CD4-positive, alpha-beta T cell (primary cell): ENCODE measurements at regions not wholly inside any gene's neighbourhood (a gene's known extent, or its start where the extent isn't known, plus 50 kb on each side); places are given as distances from the start of the nearest gene placed in this dataset.

Experiments used
- ATAC-seq: fragments of 200-7000 bp; cut with Tn5 transposase; one replicate; pipeline ENCODE4 v1.10.0; 2022; ENCODE audit warnings: mild to moderate bottlenecking; ENCODE audit not compliant: poor library complexity
- CTCF ChIA-PET: fragments of 350-600 bp; sonication (Branson Sonifier 250); formaldehyde crosslinking; loops from one replicate; lab custom pipeline; 2021; ENCODE audit warnings: antibody characterized with exemption, inconsistent platforms; lab: Charles Lee
- POLR2A ChIA-PET: fragments of 350-600 bp; sonication (Branson Sonifier 250); formaldehyde crosslinking; loops from one replicate; lab custom pipeline; 2021; ENCODE audit warnings: antibody characterized with exemption, inconsistent platforms; lab: Charles Lee
- DNase-seq, 14 experiments: peaks; one replicate each; pipeline ENCODE4 v3.0.0-alpha.2; 2013 to 2020; ENCODE audit warnings: mixed read lengths in 2 of 14
- H3K27ac ChIP-seq, 2 donors: one replicate each; pipeline versions ENCODE4 v1.5.1 to v1.7.0; 2013; ENCODE audit warnings: low read length in 2 of 2, low read depth in 1 of 2, mild to moderate bottlenecking in 1 of 2
- H3K27me3 ChIP-seq, 2 experiments: 1 replicate in 1 of 2; 2 replicates in 1 of 2; pipeline versions ENCODE4 v1.6.1 to v1.7.0; 2013; ENCODE audit warnings: low read length in 2 of 2, control low read depth in 1 of 2, mild to moderate bottlenecking in 1 of 2, moderate library complexity in 1 of 2; ENCODE audit not compliant: insufficient read depth in 2 of 2, control insufficient read depth in 1 of 2
- H3K36me3 ChIP-seq: one replicate; pipeline ENCODE4 v1.6.1; 2013; ENCODE audit warnings: low read length, control low read depth; ENCODE audit not compliant: insufficient read depth
- H3K4me1 ChIP-seq: one replicate; pipeline ENCODE4 v1.6.1; 2013; ENCODE audit warnings: low read length, control low read depth; ENCODE audit not compliant: insufficient read depth
- H3K4me3 ChIP-seq: one replicate; pipeline ENCODE4 v1.5.1; 2013; ENCODE audit warnings: mild to moderate bottlenecking, low read length, moderate library complexity
- H3K9me3 ChIP-seq, 2 experiments: 1 replicate in 1 of 2; 2 replicates in 1 of 2; pipeline versions ENCODE4 v1.6.1 to v1.7.0; 2013; ENCODE audit warnings: low read length in 2 of 2, mild to moderate bottlenecking in 2 of 2, control low read depth in 1 of 2, moderate library complexity in 1 of 2; ENCODE audit not compliant: control insufficient read depth in 1 of 2, insufficient read depth in 1 of 2
- H3K27ac Mint-ChIP-seq: one replicate; pipeline ENCODE4 v1.8.0; 2020; ENCODE audit warnings: mixed read lengths
- H3K27me3 Mint-ChIP-seq: one replicate; pipeline ENCODE4 v1.8.0; 2021; ENCODE audit warnings: mixed read lengths
- H3K36me3 Mint-ChIP-seq: one replicate; pipeline ENCODE4 v1.8.0; 2021; ENCODE audit warnings: low read depth, mixed read lengths
- H3K4me1 Mint-ChIP-seq: one replicate; pipeline ENCODE4 v1.8.0; 2021; ENCODE audit warnings: low read depth, mixed read lengths
- H3K4me3 Mint-ChIP-seq: one replicate; pipeline ENCODE4 v1.8.0; 2020; ENCODE audit warnings: mild to moderate bottlenecking, mixed read lengths
- H3K9me3 Mint-ChIP-seq: one replicate; pipeline ENCODE4 v1.8.0; 2020; ENCODE audit warnings: mixed read lengths
- CTCF ChIP-seq: fragments of 200-600 bp; IDR thresholded peaks from one replicate; pipeline ENCODE4 v1.8.0; 2022; ENCODE audit warnings: antibody characterized with exemption, mild to moderate bottlenecking
- intact Hi-C, 2 experiments: fragments of 100-400 bp; cut with DNase I in 1 of 2; cut with micrococcal nuclease in 1 of 2; formaldehyde crosslinking; loops; one replicate each; pipeline versions ENCODE4 v1.15.1 to v1.9.0; 2023 to 2025; cut with DNase I, micrococcal nuclease

GRCh38 chr10:47248386-47249090 is 51.5 kb upstream of the GDF10 start:
- H3K4me3 Mint-ChIP-seq, result no peak overlapping the region
- Histone ChIP-seq H3K4me1 (peaks cover 12% of the 10 kb centered on the region), H3K9me3 (no peaks in the 10 kb centered on the region), H3K4me3 (no peak overlapping the region), H3K27me3 (no peaks in the 10 kb centered on the region), H3K36me3 (no peaks in the 10 kb centered on the region), H3K27ac (no peak overlapping the region)
- no peak for ATAC-seq
- no peaks in the 10 kb centered on the region for H3K27me3 Mint-ChIP-seq
- no peaks in the 10 kb centered on the region for H3K36me3 Mint-ChIP-seq
- ChIA-PET CTCF (no interaction called here), POLR2A (no interaction called here)
- no peak overlapping the region for H3K27ac Mint-ChIP-seq
- peak in 1 of 14 experiments; percentile 31 for DNase-seq
- no peaks in the 10 kb centered on the region for H3K9me3 Mint-ChIP-seq
- peaks cover 18% of the 10 kb centered on the region for H3K4me1 Mint-ChIP-seq
- intact Hi-C loops, result no loop called here
- no peak for TF ChIP-seq CTCF

GRCh38 chr10:47249881-47250280 is 50.1 kb upstream of the GDF10 start:
- H3K27ac ChIP-seq, result no peak overlapping the region
- ATAC-seq, result no peak
- H3K27me3 ChIP-seq, result no peaks in the 10 kb centered on the region
- TF ChIP-seq CTCF, result no peak
- H3K4me1 ChIP-seq, result peaks cover 22% of the 10 kb centered on the region
- no peaks in the 10 kb centered on the region for H3K36me3 Mint-ChIP-seq
- CTCF ChIA-PET, result no interaction called here
- no peaks in the 10 kb centered on the region for H3K9me3 Mint-ChIP-seq
- no peak overlapping the region for H3K27ac Mint-ChIP-seq
- H3K27me3 Mint-ChIP-seq, result no peaks in the 10 kb centered on the region
- H3K9me3 ChIP-seq, result no peaks in the 10 kb centered on the region
- no peak overlapping the region for H3K4me3 Mint-ChIP-seq
- H3K4me3 ChIP-seq, result no peak overlapping the region
- H3K4me1 Mint-ChIP-seq, result peaks cover 23% of the 10 kb centered on the region
- POLR2A ChIA-PET, result no interaction called here
- H3K36me3 ChIP-seq, result no peaks in the 10 kb centered on the region
- intact Hi-C loops, result loop anchor here in 1 of 2 experiments (5.0 kb wide), 1 partner anchor 57 kb away; no protein-coding TSS in a partner anchor
- peak in 1 of 14 experiments; percentile 20 for DNase-seq
